Ecto neural progenitor cell (in vitro differentiated cells): ENCODE measurements at regions not wholly inside any gene's neighbourhood (a gene's known extent, or its start where the extent isn't known, plus 50 kb on each side); places are given as distances from the start of the nearest gene placed in this dataset.
"Not testable (repeated sequence)": the region's sequence is repeated elsewhere in the genome, so short reads cannot be mapped to it uniquely, and the experiment has no call there.

Experiments used
- DNase-seq: peaks from one replicate; pipeline ENCODE4 v3.0.0-alpha.2; 2018; ENCODE audit warnings: low spot score

DNA sequence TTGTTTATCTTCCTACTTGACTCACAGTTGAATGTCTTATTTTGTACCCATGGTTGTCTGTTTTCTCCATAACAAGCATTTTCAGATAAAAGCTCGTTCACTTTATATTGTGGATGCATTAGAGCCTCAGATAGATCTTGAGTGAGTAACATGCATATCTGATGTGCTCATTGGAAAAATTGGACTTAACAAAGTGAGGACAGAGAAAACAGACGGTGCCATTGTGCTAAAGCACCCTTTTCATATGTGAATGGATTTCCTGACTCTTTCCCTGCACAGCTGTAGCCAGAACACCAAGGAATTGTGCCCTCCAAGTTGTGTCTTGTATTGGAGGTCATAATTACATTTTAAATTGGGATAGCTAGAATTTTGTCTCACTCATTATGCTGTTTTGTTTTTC, 325.8 kb upstream of the MEF2C start:
- DNase-seq = no peak

DNA sequence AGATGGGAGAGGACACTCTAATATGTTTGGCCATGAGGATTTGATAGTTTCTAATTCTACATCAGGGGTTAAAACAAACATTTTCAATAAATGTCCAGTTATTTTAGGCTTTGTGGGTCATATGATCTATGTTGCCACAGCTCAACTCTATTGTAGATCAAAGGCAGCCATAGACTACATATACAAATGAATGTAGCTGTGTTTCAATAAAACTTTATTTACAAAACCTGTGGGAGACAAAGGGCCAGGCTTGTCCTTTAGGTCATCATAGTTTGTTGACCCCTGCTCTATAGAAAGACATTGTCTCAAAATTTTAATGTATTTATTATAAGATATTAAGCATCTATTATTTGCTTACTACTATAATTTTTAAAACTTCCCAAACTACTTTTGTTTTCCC, 325.4 kb upstream of the MEF2C start:
- DNase-seq = no peak

DNA sequence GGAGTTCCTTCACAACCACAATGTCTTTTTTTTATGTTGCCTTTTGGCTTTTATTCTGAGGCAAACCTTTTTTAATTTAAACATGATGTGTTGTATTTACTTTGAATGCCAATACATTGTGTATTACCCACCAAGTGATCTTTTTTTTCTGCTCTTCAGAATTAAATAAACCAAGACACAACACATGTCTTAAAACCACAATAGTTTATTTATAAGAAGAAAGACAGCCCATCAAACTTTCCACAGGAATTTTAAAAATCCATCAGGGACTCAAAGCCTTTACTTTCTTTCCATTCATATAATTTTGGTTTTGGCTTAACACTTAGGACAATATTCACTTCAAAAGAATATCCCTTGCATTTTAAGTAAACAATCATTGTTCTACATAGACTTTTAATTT, 321.8 kb upstream of the MEF2C start:
- DNase-seq = no peak

DNA sequence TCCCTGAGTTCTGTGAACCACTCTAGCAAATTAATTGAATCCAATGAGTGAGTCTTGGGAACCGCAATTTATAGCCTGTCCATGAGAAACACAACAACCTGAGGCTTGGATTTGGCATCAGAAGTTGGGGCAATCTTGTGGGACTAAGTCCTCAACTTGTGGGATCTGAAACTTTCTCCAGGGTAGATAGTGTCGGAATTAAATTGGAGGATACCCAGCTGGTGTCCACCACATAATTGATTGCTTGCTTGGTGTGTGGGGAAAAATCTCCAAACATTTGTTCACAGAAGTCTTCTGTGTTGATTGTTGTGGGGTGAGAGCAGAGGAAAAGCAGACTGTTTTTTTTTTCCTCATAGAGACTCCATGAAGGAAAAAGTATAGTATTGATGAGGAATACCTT, 320.6 kb upstream of the MEF2C start:
- no peak for DNase-seq

DNA sequence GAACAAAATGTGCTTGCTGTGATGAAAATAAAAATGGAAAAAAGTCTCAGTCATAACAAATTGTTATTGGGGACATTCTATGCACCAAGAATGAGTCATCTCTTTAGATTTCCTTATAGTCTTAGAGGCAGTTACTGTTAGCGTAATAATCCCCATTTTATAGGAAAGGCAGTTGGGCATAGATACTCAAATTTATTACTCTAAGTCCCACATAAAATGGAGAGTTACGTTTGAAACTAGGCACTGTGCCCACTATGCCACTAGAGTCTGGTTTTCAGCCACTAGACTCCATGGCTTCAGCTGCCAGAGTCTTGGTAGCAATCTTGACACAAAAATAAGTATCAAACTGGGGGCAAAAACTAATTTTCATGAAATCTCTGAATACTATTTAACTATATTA, 317.9 kb upstream of the MEF2C start:
- DNase-seq = no peak

DNA sequence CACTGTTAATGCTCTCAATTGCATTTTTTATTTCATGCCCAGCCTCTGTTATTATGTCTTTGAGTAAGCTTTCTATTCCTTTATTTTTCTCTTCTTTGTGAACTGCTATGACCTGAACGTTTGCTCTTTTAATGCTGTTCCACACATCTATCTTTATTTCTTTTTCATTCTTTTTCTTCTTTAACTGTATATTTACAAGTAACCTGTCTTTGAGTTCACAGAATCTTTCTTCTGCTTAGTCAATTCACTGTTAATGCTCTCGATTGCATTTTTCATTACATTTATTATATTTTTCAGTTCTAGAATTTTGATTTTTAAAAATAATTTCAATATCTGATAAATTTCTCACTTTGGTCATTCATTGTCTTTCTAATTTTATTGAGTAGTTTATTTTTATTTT, 316.3 kb upstream of the MEF2C start:
- no peak for DNase-seq

DNA sequence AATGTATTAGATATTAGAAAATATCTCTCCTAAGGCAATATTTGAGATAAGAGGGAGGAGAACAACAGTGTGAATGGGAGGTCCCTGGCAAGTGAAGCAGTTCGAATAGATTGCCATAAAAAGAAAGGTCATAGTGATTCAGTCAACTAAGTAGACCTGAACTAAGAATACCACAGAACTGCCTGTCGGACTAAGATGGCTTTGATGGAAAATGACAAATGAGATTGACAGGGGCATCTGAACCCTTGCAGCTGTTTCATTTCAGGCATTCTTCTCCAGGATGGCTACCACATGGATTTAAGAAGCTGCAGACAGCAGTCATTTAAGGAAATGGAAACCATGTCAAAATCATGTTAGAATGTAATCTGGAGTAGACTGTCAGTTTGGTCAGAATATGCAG, 308.4 kb upstream of the MEF2C start:
- DNase-seq = no peak

DNA sequence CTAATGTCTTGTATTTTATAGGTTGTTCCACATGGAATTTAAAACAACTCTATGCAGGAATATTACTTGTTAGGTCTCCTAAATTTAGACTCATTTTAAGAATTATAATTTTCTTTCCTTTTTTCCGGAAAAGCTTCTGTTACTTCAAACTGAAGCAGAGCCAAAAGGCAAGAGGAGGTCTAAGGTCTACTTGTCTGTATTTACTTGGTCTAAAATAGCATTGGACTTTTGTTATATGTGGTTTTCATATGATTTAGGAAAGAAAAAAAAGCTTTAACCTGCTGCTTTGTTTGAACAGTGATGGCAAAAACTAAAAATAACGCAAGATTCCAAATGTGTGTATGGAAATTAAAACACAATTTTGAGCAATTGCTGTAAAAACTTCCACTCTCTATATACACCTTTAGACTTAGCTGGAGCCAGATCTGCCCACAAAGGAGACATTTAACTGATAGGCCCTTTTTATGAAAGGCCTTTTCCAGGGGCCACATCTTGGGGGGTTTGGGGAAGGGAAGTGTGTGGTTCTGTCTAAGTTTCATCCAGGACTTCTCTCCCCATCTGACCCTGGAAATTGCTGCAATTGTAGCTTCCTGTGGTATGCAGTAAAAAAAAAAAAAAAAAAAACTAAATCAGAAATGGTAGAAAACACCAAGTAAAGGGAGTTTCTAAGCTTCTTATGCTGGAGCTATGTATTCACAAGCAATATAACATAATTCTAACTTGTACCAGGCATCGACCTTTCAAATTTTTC, 307.7 kb upstream of the MEF2C start:
- no peak for DNase-seq

DNA sequence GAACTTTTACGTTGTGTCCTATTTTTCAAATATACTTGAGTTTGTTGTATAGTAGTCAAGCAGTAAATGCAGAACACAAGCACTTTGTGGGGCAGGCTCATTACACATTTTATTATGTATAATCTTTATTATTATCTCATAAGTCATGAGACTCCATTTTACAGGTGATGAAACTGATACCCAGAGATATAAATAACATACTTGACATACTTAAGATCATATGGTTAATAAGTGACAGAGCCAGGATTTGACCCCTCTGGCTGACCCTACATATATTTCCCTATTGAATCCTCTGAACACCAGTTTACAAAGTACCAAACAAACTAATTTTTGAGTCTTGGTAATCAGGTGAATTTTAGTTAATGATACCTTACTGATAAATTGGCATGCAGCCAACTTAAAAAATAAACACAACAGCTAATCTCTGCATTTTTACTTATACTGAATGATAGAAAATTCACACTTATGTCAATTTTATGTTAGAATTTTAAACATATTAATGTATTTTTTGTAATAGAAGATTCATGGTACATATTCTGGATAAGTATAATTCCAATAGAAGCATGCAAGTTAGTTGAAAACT, 305.0 kb upstream of the MEF2C start:
- DNase-seq = no peak

DNA sequence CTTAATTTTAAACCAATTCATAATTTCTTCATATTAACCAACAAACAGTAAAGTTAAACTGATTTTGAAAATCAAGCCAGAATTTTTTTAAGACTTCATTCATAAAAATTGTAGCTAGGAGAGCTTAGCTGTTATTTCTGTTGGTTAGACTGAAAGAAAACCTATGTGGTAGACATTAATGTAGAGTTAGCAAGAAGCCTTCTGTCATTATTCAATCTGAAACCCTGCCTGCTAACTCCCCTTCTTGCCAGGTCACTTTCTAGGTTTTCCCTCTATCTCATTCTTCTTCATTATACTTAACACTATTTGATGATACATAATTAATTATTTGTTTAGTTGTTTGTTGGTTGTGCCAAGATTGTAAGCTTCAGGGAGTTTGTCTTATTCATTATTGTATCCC, 304.3 kb upstream of the MEF2C start:
- no peak for DNase-seq

DNA sequence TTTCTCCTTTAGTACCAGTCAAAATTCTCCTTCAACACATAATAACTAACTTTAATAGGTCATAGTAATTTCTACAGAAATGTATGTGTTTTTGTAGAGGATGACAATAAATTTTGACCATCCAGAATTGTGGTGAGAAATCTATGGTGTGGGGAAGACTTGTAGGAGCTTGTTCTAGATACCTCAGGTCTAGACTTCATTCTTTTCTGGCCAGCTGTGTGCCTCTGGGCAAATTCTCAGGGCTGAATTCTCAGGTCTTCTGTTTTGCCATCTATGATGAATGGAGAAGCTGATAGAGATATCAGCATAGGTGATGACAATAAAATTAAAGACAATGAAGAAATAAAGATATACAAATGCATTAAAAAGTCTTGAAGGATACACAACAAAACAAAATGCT, 298.6 kb upstream of the MEF2C start:
- DNase-seq = no peak

DNA sequence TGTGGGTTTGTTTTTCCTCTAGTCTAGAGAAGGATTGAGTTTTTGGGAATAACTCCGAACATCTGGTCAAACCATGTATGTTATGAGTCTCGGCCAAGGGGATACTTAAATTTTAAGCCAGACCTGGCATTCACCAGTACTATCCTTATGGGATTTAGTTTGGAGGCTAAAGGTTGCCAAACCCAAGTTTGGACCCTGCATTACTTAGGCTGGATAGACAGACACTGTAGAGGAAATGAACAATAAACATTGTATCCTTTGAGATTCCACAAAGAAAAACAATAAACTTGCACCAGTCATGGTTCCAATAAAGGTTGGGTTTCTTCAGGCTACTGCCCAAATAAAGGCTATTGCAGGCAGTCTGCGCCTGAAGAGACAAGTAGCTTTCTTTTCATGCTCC, 296.7 kb upstream of the MEF2C start:
- no peak for DNase-seq

DNA sequence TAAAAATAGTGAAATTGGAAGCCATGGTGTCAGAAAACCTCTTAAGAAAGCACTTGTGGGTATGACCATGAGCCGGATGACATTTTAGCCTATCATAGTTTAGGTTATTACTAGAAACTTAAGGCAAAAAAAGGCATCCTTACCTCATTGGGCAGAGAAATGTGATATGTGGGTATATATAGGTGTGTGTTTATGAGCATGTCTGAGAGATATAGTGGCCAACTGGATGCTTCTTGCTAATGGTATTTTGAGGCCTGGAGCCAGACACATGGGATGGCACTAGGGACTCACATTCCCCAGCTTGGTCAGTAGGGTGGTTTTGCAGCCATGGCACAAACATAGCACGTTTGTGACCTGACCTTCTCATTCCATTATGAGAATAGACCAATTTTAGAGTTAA, 295.6 kb upstream of the MEF2C start:
- no peak for DNase-seq

DNA sequence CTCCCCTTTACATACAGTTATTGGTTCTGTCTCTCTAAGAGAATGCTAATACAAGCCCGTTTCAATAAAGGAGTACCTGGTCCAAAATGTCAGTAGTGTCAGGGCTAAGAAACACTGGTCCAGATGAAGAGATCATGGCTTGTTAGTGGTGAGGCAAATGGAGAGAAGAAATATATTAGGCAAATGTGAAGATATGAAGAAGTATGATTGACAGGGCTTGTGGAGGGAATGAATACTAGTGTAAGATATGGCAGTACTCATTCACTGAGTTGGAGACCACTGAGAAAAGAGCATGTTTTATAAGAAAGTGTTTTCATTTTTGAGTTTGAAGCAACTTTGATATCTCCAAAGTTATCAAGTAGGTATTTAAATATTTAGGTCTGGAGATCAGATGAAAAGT, 290.5 kb upstream of the MEF2C start:
- no peak for DNase-seq

DNA sequence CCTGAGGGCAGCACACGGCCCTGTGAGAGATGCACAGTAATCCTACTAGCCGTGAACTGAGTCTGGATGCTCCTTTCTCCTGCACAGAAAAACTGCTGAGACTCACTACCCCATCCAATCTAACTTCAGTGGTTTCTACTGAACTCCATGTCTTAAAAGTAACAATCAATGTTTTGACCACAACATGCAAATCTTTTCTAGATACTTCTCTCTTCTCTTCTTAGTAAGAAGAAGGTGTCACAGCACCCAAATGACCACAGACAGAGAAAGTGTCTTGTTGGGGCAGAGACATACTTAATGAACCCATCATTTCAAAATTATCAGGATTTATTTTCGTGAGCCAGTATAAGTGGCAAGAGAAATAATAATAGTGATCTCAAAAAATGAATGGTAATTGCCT, 285.8 kb upstream of the MEF2C start:
- no peak for DNase-seq

DNA sequence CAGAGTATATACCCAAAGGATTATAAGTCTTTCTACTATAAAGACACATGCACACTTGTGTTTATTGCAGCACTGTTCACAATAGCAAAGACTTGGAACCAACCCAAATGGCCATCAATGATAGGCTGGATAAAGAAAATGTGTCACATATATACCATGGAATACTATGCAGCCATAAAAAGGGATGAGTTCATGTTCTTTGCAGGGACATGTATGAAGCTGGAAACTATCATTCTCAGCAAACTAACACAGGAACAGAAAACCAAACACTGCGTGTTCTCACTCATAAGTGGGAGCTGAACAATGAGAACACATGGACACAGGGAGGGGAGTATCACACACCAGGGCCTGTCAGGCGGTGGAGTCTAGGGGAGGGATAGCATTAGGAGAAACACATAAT, 281.7 kb upstream of the MEF2C start:
- not testable (repeated sequence) for DNase-seq

DNA sequence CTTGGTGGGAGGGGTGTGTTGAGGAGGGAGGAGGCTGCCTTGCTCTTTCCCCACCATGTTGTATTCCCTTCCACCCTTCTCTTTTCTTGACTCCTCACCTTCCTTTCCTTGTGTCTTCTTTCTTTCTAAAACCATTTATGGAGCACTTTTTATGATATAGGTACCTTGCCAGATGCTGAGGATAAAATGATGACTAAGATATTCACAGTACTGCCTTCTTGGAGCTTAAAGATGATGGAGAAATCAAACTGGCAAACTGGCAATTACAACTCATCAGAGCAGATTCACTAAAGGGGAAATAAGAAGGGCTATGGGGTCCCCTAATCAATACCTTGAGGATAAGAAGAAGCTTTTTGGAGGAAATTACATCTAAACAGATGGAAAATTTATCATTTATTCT, 273.2 kb upstream of the MEF2C start:
- no peak for DNase-seq

DNA sequence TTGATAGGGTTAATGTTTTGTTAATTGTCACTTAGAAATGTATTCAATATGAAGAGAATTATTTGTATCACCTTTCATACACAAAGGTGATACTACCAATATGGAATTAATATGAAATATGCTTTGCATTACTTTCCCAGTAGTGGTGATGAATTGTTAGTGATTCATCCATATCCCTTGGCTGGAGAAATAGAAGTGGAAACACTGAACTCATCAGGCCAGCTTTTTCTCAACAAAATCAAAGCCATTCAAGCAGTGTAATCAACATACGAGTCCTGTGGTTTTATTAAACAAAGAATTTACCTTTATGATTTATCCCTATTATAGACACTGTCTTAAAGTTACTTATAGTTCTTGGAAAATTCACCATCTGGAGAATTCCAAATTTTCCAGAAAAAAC, 264.0 kb upstream of the MEF2C start:
- DNase-seq = no peak

DNA sequence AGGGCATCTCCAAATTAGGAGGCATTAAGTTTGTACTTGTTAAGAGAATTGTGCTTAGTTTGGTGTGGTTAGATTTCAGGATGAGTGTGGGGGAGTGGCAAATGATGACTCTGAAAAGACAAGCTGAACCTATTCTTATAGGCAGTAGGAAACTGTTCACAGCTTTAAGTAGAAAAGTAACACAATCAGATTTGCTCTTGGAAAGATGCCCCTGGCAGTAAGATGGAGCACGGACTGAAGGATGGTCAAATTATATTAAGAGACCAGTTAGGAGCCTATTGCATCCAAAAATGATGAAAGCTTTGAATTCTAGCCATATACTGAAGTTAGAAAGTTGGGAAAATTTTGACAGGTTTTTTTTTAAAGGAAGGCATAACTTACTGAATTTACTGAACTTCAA, 254.2 kb upstream of the MEF2C start:
- DNase-seq = no peak

DNA sequence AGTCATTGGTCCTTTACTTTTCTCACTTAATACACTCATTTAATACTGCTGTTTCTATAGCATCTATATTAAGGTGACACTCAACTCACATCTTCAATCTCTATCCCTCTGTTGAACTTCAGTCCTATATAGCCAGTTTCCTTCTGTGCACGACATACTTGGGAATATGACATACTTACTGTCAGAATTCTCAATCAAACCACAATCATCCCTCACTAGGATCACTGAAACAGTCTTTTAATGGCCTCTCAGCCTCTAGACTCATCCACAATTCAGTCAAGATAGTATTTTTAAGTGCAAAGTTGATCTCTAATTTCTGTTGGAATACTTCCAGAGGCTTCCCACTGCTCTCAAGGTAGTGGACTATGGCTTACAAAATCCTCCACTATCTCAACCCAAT, 251.0 kb upstream of the MEF2C start:
- no peak for DNase-seq

DNA sequence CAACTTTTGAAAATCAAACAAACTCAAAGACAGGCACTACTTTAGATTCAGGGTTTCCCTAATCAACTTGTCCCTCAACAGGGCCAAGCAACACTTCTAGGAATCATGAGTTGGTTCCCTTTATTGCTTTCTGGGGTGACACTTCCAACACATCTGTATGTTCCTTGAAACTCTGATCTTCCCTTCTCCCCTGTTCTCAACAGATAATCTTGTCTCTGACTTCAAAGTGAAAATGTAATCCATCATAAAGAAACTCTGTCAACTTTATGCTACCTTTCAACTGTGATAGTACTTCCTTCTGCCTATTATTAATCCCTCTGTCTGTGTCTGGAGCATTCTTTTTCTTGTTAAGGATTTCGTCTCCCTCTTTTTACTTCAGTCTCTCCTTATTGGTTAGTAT, 250.1 kb upstream of the MEF2C start:
- DNase-seq = no peak

DNA sequence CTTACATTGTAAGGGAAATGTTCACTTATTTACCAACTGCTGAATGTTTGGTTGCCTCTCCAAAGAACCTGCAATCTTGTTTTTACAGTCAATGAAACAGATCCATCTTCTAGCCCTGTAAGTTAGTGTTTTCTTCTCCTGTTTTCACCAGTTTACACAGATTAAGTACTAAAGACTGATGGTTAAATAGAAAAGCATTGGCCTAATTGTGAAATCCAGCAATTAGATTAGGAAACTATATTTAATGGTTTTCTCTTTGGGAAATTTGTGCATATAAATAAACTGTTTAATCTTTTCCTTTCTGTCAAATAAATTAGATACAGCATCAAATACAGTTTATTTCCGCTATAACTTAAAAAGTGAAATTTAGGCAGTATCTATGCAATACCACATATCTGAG, 247.9 kb upstream of the MEF2C start:
- DNase-seq = no peak

DNA sequence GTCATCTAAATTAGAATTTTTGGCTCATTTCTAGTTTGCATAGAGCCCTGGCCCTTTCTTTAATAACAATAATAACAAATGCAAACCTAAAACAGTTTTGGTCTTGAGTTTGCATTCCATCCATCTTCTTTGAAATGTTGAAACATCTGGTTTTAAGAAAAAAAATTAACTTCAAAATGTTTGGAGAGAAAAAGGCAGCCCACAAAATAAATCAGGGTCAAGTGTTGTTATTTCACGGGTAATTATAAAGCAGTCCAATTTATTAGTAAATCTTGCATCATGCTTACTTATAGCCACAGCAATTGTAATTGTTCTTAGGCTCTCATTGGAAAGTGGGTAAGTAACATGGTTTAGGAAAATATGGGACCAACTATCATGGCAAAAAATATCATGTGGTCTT, 247.0 kb upstream of the MEF2C start:
- no peak for DNase-seq

DNA sequence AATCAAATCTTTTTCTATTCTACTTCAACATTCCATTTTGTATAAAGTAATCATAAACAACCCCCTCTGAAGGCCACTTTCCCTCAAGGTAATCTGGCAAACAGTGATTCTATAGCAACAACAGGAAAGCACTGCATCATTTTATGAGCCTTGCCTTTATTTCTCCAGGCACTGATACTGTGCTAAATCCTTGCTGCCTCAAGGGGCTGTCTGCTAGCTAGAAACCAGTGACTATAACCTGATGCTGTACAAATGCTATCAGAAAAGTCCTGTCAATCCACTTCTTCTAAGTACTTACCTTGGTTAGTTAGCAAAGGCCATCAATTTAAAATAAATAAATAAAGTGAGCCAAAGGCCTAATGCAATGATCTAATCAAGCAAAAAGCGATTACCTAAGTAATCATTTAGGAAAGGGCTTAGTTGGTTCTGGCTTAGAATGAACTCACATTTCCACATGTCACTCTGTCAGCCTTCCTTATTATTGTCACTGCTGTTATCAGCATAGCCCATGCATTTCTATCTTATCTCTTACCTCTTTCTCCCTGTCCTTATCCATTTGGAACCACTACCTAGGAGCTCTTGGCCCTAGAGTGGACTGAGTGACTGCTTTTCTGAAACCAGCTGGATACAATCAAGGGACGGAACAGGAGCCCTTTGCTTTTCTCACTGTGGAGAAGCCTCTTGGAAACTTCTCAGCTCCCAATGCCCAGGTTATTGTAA, 246.1 kb upstream of the MEF2C start:
- DNase-seq = no peak
